Limb (tissue), 2 donors: ENCODE measurements at regions not wholly inside any gene's neighbourhood (a gene's known extent, or its start where the extent isn't known, plus 50 kb on each side); places are given as distances from the start of the nearest gene placed in this dataset.

Experiments
- DNase-seq, 2 donors: peaks; one replicate each; pipeline ENCODE4 v3.0.0-alpha.2; 2016; ENCODE audit errors: extremely low spot score in 2 of 2

DNA sequence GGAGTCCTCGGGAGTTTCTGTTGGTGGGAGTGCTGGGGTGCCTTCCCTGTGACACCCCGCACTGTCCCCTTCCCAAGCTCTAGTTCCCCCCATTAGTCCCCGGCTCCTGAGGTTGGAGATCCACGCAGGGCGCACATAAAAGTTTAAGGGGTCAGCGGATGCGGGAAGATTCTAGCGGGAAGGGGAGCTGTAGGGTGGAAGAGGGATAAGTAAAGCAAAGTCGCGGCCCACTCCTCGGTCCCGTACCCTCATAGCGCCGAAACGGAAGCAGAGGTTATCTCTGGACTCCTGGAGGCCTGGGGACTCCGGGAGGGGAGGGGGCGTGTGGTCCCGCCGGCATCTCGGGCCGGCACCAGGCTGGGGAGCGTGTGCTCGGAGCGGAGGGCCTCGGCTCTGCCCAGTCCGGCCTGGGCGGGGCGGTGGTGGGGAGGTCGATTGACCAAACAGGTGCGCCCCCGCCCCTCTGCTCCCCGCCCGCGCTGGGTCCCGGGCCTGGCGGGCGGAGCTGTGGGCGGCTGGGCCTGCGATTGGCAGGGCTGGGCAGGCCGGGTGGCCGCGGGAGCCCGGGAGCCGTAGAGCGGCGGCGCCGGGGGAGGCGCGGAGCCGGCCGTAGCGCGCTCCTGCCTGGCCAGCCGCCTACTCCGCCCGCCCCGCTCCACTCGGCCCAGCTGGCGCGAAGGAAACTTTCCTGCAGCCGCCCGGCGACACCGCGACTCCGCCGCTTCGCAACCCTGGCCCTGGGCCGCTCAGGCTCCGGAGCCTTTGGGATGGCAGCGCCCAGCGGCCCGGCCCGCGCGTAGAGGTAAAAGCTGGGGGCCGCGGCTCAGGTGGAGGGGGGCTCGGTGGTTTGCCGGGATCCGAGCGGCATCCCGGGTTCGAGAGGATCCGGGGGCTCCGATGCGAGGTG lies 52.2 kb upstream of the DAB2IP start:
- peak in 1 of 2 donors; percentile 77 for DNase-seq

- DNase-seq: no peak
These were observed 51.4 kb upstream of the DAB2IP start for GRCh38 chr9:121599872-121600585.

DNA sequence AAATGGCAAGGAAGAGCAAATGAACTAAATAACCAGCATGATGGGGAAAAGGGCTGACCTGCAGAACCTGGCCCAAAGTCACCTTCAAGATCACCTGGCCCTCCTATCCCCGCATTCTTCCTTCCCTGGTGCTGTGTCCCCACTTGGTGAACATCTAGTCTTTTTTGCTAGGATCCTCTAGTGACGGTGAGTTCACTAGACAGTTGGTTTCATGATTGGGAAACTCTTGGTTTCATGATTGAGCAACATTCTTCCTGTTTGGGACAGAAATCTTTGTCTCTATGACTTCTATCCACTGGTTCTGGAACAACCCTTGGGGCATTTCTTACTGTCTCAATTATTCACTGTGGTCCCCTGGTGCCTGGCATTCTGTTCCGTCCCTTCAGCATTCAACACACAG lies 50.2 kb upstream of the DAB2IP start:
- no peak for DNase-seq
